ENCODE measurements at regions not wholly inside any gene's neighbourhood (a gene's known extent, or its start where the extent isn't known, plus 50 kb on each side); places are given as distances from the start of the nearest gene placed in this dataset.

DNA sequence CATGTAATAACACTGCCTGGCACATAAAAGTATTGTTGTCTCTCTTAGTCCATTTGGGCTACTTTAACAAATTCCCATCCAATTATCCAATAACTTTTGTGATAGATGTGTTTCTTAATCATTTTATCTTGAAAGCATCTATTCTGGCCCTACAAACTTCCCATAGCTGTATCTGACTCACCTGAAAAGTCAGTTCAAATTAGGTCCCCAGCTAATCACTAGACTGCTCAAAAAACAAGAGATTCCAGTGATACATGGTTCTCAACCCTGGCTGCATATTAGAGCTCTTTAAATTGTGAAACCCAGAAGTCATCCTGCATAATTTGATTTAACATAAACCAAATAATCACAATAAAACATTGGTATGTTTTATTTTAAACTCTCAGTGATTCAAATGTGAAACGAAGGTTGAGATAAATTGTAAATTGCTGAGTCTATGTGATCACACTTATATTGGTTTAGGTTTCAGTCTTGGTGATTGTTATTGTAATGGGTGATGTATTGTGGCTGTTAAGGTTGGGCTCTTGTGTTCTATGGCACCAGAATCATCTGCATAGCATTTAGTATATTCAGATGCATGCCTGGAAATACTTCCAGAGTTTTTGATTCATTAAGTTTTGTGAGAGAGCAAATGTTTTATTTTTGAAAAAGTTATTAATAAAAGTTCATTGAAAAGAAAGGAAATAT is 268.9 kb upstream of the KCNMB2 start:
- peak; percentile 96 for ATAC-seq

DNA sequence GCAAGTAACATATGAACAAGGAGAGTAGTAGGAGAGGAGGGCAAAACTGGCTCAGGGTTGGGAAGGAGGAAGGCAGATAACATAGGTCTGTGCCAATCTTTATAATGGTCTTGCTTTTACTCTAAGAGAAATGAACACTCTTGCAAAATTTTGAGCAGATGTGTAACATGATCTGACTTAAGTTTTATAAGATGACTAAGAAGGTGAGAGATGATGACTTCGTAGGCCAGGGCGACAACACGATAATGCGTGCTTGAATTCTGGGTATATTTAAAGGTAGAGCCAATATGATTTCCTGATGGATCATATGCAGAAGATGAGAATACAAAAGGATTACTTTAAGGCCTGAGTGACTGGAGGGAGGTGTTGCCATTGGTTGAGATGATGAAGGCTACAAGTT is 265.4 kb upstream of the KCNMB2 start:
- ATAC-seq: no peak
- TF ChIP-seq SNAI2 (CRISPR knock-in tag; IDR thresholded peaks at IDR 0.05) (no peak), ZNF8 (CRISPR knock-in tag; IDR thresholded peaks at IDR 0.05) (no peak), ISL1 (CRISPR knock-in tag; IDR thresholded peaks at IDR 0.05) (no peak), TCF4 (CRISPR knock-in tag; IDR thresholded peaks at IDR 0.05; ENCODE audit: borderline replicate concordance) (no peak), PPARA (CRISPR knock-in tag; IDR thresholded peaks at IDR 0.05; ENCODE audit: borderline replicate concordance) (no peak), RARB (CRISPR knock-in tag; IDR thresholded peaks at IDR 0.05) (no peak)
- TF ChIP-seq, protein P1, sequence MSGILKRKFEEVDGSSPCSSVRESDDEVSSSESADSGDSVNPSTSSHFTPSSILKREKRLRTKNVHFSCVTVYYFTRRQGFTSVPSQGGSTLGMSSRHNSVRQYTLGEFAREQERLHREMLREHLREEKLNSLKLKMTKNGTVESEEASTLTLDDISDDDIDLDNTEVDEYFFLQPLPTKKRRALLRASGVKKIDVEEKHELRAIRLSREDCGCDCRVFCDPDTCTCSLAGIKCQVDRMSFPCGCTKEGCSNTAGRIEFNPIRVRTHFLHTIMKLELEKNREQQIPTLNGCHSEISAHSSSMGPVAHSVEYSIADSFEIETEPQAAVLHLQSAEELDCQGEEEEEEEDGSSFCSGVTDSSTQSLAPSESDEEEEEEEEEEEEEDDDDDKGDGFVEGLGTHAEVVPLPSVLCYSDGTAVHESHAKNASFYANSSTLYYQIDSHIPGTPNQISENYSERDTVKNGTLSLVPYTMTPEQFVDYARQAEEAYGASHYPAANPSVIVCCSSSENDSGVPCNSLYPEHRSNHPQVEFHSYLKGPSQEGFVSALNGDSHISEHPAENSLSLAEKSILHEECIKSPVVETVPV (CRISPR knock-in tag; IDR thresholded peaks at IDR 0.05): no peak
- TF ChIP-seq, protein P2, sequence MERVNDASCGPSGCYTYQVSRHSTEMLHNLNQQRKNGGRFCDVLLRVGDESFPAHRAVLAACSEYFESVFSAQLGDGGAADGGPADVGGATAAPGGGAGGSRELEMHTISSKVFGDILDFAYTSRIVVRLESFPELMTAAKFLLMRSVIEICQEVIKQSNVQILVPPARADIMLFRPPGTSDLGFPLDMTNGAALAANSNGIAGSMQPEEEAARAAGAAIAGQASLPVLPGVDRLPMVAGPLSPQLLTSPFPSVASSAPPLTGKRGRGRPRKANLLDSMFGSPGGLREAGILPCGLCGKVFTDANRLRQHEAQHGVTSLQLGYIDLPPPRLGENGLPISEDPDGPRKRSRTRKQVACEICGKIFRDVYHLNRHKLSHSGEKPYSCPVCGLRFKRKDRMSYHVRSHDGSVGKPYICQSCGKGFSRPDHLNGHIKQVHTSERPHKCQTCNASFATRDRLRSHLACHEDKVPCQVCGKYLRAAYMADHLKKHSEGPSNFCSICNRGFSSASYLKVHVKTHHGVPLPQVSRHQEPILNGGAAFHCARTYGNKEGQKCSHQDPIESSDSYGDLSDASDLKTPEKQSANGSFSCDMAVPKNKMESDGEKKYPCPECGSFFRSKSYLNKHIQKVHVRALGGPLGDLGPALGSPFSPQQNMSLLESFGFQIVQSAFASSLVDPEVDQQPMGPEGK (CRISPR knock-in tag; IDR thresholded peaks at IDR 0.05; ENCODE audit: borderline replicate concordance): no peak
- TF ChIP-seq, protein P3, sequence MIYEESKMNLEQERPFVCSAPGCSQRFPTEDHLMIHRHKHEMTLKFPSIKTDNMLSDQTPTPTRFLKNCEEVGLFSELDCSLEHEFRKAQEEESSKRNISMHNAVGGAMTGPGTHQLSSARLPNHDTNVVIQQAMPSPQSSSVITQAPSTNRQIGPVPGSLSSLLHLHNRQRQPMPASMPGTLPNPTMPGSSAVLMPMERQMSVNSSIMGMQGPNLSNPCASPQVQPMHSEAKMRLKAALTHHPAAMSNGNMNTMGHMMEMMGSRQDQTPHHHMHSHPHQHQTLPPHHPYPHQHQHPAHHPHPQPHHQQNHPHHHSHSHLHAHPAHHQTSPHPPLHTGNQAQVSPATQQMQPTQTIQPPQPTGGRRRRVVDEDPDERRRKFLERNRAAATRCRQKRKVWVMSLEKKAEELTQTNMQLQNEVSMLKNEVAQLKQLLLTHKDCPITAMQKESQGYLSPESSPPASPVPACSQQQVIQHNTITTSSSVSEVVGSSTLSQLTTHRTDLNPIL (CRISPR knock-in tag; IDR thresholded peaks at IDR 0.05; ENCODE audit: low read depth): no peak

More for the DNA sequence above, 268.9 kb upstream of the KCNMB2 start:
- TF ChIP-seq, protein P2 (CRISPR knock-in tag; IDR thresholded peaks at IDR 0.05; ENCODE audit: borderline replicate concordance): peak; percentile 93
- TF ChIP-seq GLIS3 (CRISPR knock-in tag; IDR thresholded peaks at IDR 0.05) (0 out of 2 replicates have a peak, but pooled peaks have one; percentile 60), ISL1 (CRISPR knock-in tag; IDR thresholded peaks at IDR 0.05) (peak; percentile 99), ZNF565 (CRISPR knock-in tag; conservative IDR thresholded peaks at IDR 0.05; ENCODE audit: low read depth) (no peak), ZC3H10 (CRISPR knock-in tag; IDR thresholded peaks at IDR 0.05) (peak; percentile 63), ZNF8 (CRISPR knock-in tag; IDR thresholded peaks at IDR 0.05) (no peak), SNAI2 (CRISPR knock-in tag; IDR thresholded peaks at IDR 0.05) (peak; percentile 86), ESRRG (CRISPR knock-in tag; IDR thresholded peaks at IDR 0.05) (no peak; the same call in 1 of the 2 replicates), ZFP3 (CRISPR knock-in tag; IDR thresholded peaks at IDR 0.05) (peak; percentile 65; the same call in 1 of the 2 replicates), CSDC2 (CRISPR knock-in tag; IDR thresholded peaks at IDR 0.05) (0 out of 2 replicates have a peak, but pooled peaks have one; percentile 41)
- TF ChIP-seq, protein P1 (CRISPR knock-in tag; IDR thresholded peaks at IDR 0.05): peak; percentile 88
- TF ChIP-seq, protein P3 (CRISPR knock-in tag; IDR thresholded peaks at IDR 0.05; ENCODE audit: low read depth): peak; percentile 94

DNA sequence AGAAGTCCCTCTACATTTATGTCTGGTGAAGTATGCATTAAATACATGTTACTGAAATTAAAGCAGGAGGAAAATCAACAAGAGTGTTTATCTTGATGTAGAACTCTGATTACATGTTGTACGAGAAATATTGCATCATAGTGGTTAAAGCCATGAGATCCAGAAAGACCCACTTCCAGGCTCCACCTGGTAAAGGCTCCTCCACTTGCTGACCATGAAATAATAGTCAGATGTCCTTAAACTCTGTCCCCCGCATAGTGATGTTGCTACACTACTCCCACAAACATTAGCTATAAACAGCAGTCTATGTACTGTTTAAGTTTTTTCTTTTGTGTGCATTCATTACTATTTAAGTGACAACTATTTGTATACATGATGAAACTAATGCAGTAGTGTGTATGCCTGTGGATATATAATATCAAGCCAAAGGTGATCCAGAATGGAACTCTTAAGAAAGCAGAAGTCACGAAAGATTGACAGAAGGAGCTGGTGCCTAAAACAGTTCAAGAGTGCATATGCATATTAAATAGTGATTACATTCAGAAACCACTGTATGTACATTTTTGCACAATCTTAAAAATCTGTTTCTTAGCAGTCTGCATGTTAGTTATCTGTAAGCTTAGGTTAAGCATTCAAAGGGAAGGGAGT is 264.4 kb upstream of the KCNMB2 start:
- no peak for ATAC-seq
- TF ChIP-seq SNAI2 (CRISPR knock-in tag; IDR thresholded peaks at IDR 0.05): no peak
- no peak for TF ChIP-seq ARNTL (CRISPR knock-in tag; IDR thresholded peaks at IDR 0.05; ENCODE audit: borderline replicate concordance, low read depth)
- no peak for TF ChIP-seq RARB (CRISPR knock-in tag; IDR thresholded peaks at IDR 0.05)
- no peak for TF ChIP-seq TCF4 (CRISPR knock-in tag; IDR thresholded peaks at IDR 0.05; ENCODE audit: borderline replicate concordance)
- no peak for TF ChIP-seq TOX (CRISPR knock-in tag; IDR thresholded peaks at IDR 0.05; ENCODE audit: borderline replicate concordance)
- TF ChIP-seq, protein P3 (CRISPR knock-in tag; IDR thresholded peaks at IDR 0.05; ENCODE audit: low read depth): no peak
- no peak for TF ChIP-seq ISL1 (CRISPR knock-in tag; IDR thresholded peaks at IDR 0.05)
- TF ChIP-seq, protein P4, sequence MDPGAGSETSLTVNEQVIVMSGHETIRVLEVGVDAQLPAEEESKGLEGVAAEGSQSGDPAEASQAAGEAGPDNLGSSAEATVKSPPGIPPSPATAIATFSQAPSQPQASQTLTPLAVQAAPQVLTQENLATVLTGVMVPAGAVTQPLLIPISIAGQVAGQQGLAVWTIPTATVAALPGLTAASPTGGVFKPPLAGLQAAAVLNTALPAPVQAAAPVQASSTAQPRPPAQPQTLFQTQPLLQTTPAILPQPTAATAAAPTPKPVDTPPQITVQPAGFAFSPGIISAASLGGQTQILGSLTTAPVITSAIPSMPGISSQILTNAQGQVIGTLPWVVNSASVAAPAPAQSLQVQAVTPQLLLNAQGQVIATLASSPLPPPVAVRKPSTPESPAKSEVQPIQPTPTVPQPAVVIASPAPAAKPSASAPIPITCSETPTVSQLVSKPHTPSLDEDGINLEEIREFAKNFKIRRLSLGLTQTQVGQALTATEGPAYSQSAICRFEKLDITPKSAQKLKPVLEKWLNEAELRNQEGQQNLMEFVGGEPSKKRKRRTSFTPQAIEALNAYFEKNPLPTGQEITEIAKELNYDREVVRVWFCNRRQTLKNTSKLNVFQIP (CRISPR knock-in tag; IDR thresholded peaks at IDR 0.05; ENCODE audit: borderline replicate concordance, low read depth): no peak
- TF ChIP-seq, protein P2 (CRISPR knock-in tag; IDR thresholded peaks at IDR 0.05; ENCODE audit: borderline replicate concordance): no peak
- no peak for TF ChIP-seq ESRRG (CRISPR knock-in tag; IDR thresholded peaks at IDR 0.05)

All from SK-N-SH treated with all-trans-retinoic acid at 6 μM for 48 hours (cell line).